ENCODE measurements at regions not wholly inside any gene's neighbourhood (a gene's known extent, or its start where the extent isn't known, plus 50 kb on each side); places are given as distances from the start of the nearest gene placed in this dataset.

DNA sequence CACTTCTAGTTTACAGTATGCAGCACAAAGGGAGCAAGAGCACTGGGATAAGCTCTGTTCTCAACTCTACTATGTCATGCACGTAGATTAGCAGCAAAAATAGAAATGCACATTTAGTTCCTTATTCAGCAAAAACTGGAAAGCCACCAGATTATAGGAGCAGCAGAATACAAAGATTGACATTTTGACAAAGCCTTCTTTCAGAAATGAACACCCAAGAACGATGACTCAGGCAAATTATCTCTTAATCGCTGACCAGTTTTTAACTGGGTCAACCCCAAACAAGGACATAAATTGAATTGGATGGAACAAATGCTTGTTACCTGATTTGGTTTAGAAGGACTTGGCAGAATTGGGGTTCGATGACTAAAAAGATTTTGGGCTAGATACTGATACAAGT is 775.3 kb upstream of the HS3ST1 start:
- no peaks in the 10 kb centered on the region for H3K27me3 ChIP-seq (ENCODE audit: control insufficient read depth in 4 of 4, insufficient read depth in 4 of 4, low read length in 3 of 4)
- no peak for DNase-seq (ENCODE audit: low spot score)
- 73% methylated on average over 4 of the region's 4 CpGs for WGBS
- TF ChIP-seq NR2F2 (IDR thresholded peaks at IDR 0.05) (no peak), FOXA2 (IDR thresholded peaks at IDR 0.05) (no peak), YY1 (IDR thresholded peaks at IDR 0.05) (no peak), FOXA1 (IDR thresholded peaks at IDR 0.05) (no peak), HNF4G (IDR thresholded peaks at IDR 0.05) (no peak), GABPA (IDR thresholded peaks at IDR 0.05 in 1 of 2, conservative IDR thresholded peaks at IDR 0.05 in 1 of 2) (no peak), JUND (IDR thresholded peaks at IDR 0.05) (no peak), TAF1 (conservative IDR thresholded peaks at IDR 0.05) (no peak), RXRA (IDR thresholded peaks at IDR 0.05) (no peak), SP1 (IDR thresholded peaks at IDR 0.05) (no peak), EGR1 (IDR thresholded peaks at IDR 0.05; ENCODE audit: low read depth in 2 of 2) (no peak), HNF4A (conservative IDR thresholded peaks at IDR 0.05) (no peak), RAD21 (IDR thresholded peaks at IDR 0.05) (no peak)
- TF ChIP-seq, protein P1, sequence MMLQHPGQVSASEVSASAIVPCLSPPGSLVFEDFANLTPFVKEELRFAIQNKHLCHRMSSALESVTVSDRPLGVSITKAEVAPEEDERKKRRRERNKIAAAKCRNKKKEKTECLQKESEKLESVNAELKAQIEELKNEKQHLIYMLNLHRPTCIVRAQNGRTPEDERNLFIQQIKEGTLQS (IDR thresholded peaks at IDR 0.05): no peak
- TF ChIP-seq, protein P2, sequence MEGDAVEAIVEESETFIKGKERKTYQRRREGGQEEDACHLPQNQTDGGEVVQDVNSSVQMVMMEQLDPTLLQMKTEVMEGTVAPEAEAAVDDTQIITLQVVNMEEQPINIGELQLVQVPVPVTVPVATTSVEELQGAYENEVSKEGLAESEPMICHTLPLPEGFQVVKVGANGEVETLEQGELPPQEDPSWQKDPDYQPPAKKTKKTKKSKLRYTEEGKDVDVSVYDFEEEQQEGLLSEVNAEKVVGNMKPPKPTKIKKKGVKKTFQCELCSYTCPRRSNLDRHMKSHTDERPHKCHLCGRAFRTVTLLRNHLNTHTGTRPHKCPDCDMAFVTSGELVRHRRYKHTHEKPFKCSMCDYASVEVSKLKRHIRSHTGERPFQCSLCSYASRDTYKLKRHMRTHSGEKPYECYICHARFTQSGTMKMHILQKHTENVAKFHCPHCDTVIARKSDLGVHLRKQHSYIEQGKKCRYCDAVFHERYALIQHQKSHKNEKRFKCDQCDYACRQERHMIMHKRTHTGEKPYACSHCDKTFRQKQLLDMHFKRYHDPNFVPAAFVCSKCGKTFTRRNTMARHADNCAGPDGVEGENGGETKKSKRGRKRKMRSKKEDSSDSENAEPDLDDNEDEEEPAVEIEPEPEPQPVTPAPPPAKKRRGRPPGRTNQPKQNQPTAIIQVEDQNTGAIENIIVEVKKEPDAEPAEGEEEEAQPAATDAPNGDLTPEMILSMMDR (IDR thresholded peaks at IDR 0.05; ENCODE audit: low read depth, low read length, missing input control): no peak
- TF ChIP-seq, protein P3, sequence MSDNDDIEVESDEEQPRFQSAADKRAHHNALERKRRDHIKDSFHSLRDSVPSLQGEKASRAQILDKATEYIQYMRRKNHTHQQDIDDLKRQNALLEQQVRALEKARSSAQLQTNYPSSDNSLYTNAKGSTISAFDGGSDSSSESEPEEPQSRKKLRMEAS (IDR thresholded peaks at IDR 0.05): no peak
- TF ChIP-seq, protein P4, sequence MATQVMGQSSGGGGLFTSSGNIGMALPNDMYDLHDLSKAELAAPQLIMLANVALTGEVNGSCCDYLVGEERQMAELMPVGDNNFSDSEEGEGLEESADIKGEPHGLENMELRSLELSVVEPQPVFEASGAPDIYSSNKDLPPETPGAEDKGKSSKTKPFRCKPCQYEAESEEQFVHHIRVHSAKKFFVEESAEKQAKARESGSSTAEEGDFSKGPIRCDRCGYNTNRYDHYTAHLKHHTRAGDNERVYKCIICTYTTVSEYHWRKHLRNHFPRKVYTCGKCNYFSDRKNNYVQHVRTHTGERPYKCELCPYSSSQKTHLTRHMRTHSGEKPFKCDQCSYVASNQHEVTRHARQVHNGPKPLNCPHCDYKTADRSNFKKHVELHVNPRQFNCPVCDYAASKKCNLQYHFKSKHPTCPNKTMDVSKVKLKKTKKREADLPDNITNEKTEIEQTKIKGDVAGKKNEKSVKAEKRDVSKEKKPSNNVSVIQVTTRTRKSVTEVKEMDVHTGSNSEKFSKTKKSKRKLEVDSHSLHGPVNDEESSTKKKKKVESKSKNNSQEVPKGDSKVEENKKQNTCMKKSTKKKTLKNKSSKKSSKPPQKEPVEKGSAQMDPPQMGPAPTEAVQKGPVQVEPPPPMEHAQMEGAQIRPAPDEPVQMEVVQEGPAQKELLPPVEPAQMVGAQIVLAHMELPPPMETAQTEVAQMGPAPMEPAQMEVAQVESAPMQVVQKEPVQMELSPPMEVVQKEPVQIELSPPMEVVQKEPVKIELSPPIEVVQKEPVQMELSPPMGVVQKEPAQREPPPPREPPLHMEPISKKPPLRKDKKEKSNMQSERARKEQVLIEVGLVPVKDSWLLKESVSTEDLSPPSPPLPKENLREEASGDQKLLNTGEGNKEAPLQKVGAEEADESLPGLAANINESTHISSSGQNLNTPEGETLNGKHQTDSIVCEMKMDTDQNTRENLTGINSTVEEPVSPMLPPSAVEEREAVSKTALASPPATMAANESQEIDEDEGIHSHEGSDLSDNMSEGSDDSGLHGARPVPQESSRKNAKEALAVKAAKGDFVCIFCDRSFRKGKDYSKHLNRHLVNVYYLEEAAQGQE (IDR thresholded peaks at IDR 0.05): no peak
- TF ChIP-seq, protein P5, sequence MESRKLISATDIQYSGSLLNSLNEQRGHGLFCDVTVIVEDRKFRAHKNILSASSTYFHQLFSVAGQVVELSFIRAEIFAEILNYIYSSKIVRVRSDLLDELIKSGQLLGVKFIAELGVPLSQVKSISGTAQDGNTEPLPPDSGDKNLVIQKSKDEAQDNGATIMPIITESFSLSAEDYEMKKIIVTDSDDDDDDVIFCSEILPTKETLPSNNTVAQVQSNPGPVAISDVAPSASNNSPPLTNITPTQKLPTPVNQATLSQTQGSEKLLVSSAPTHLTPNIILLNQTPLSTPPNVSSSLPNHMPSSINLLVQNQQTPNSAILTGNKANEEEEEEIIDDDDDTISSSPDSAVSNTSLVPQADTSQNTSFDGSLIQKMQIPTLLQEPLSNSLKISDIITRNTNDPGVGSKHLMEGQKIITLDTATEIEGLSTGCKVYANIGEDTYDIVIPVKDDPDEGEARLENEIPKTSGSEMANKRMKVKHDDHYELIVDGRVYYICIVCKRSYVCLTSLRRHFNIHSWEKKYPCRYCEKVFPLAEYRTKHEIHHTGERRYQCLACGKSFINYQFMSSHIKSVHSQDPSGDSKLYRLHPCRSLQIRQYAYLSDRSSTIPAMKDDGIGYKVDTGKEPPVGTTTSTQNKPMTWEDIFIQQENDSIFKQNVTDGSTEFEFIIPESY (IDR thresholded peaks at IDR 0.05): no peak
- H3K4me1 ChIP-seq (ENCODE audit: control insufficient read depth in 4 of 4, insufficient read depth in 4 of 4, low read length in 3 of 4): no peaks in the 10 kb centered on the region
- no peak overlapping the region for H3K27ac ChIP-seq (ENCODE audit: low read depth in 1 of 2, low read length in 2 of 2)
- no peak overlapping the region for H3K9ac ChIP-seq (ENCODE audit: low read depth in 1 of 2, low read length in 2 of 2)
- no peaks in the 10 kb centered on the region for H3K36me3 ChIP-seq (ENCODE audit: control insufficient read depth in 4 of 4, insufficient read depth in 3 of 4, low read depth in 1 of 4, low read length in 3 of 4)
- no peak overlapping the region for H3K4me3 ChIP-seq (ENCODE audit: low read depth in 1 of 3, low read length in 3 of 3)
- H3K9me3 ChIP-seq (ENCODE audit: control insufficient read depth in 4 of 4, low read length in 3 of 4): no peaks in the 10 kb centered on the region
